Upper lobe of left lung (tissue), 4 donors: ENCODE measurements at regions not wholly inside any gene's neighbourhood (a gene's known extent, or its start where the extent isn't known, plus 50 kb on each side); places are given as distances from the start of the nearest gene placed in this dataset.

Source experiments
- CTCF ChIP-seq, 6 experiments: fragments of 450-650 bp in 4 of 6; fragments of 200-600 bp in 2 of 6; sonication (generic) in 2 of 6; IDR thresholded peaks; one replicate each; pipeline ENCODE4 v1.5.1; 2016 to 2019; ENCODE audit warnings: antibody characterized with exemption in 6 of 6
- EP300 ChIP-seq, 4 donors: sonication (generic); formaldehyde crosslinking; IDR thresholded peaks; one replicate each; pipeline ENCODE4 v1.5.1; 2017; ENCODE audit warnings: antibody characterized with exemption in 4 of 4, control low read depth in 2 of 4
- POLR2A ChIP-seq, 4 donors: fragments of 450-650 bp; IDR thresholded peaks; one replicate each; pipeline ENCODE4 v1.5.1; 2016 to 2017; ENCODE audit warnings: antibody characterized with exemption in 4 of 4, mild to moderate bottlenecking in 2 of 4
- POLR2AphosphoS5 ChIP-seq, 2 donors: sonication (generic); formaldehyde crosslinking; IDR thresholded peaks; one replicate each; pipeline ENCODE4 v1.5.1; 2017; ENCODE audit warnings: antibody characterized with exemption in 2 of 2

- TF ChIP-seq CTCF (IDR thresholded peaks at IDR 0.05) (no peak), POLR2A (IDR thresholded peaks at IDR 0.05) (no peak), EP300 (IDR thresholded peaks at IDR 0.05) (no peak), POLR2AphosphoS5 (IDR thresholded peaks at IDR 0.05) (no peak)
Observed at GRCh38 chr17:79427621-79428539, 183.0 kb downstream of the RBFOX3 start.
